ENCODE measurements at regions not wholly inside any gene's neighbourhood (a gene's known extent, or its start where the extent isn't known, plus 50 kb on each side); places are given as distances from the start of the nearest gene placed in this dataset.

GRCh38 chr13:72165276-72165675 is 298.3 kb upstream of the DACH1 start:
- DNase-seq (ENCODE audit: low read depth): no peak

- DNase-seq (ENCODE audit: low read depth): no peak
Measured at GRCh38 chr13:72164811-72165210, 297.8 kb upstream of the DACH1 start.

GRCh38 chr13:72163678-72164077 is 296.7 kb upstream of the DACH1 start:
- no peak for DNase-seq (ENCODE audit: low read depth)

GRCh38 chr13:72160977-72161376 is 294.0 kb upstream of the DACH1 start:
- no peak for DNase-seq (ENCODE audit: low read depth)

- DNase-seq (ENCODE audit: low read depth): no peak
Measured at GRCh38 chr13:72156760-72157159, 289.8 kb upstream of the DACH1 start.

- no peak for DNase-seq (ENCODE audit: low read depth)
Measured at GRCh38 chr13:72153272-72153671, 286.3 kb upstream of the DACH1 start.

- peak; percentile 79 for DNase-seq (ENCODE audit: low read depth)
Measured at GRCh38 chr13:72151241-72151640, 284.2 kb upstream of the DACH1 start.

- no peak for DNase-seq (ENCODE audit: low read depth)
Measured at GRCh38 chr13:72150502-72150901, 283.5 kb upstream of the DACH1 start.

- no peak for DNase-seq (ENCODE audit: low read depth)
Measured at GRCh38 chr13:72149701-72150100, 282.7 kb upstream of the DACH1 start.

- DNase-seq (ENCODE audit: low read depth): no peak
Measured at GRCh38 chr13:72146816-72147215, 279.8 kb upstream of the DACH1 start.

- DNase-seq (ENCODE audit: low read depth): no peak
Measured at GRCh38 chr13:72145383-72145782, 278.4 kb upstream of the DACH1 start.

GRCh38 chr13:72144636-72145035 is 277.6 kb upstream of the DACH1 start:
- no peak for DNase-seq (ENCODE audit: low read depth)

GRCh38 chr13:72141855-72142519 is 275.0 kb upstream of the DACH1 start:
- no peak for DNase-seq (ENCODE audit: low read depth)

- no peak for DNase-seq (ENCODE audit: low read depth)
Measured at GRCh38 chr13:72139192-72139591, 272.2 kb upstream of the DACH1 start.

- no peak for DNase-seq (ENCODE audit: low read depth)
Measured at GRCh38 chr13:72132075-72132474, 265.1 kb upstream of the DACH1 start.

- no peak for DNase-seq (ENCODE audit: low read depth)
Measured at GRCh38 chr13:72129117-72129516, 262.1 kb upstream of the DACH1 start.

- no peak for DNase-seq (ENCODE audit: low read depth)
Measured at GRCh38 chr13:72127031-72127430, 260.0 kb upstream of the DACH1 start.

- DNase-seq (ENCODE audit: low read depth): no peak
Measured at GRCh38 chr13:72126424-72126823, 259.4 kb upstream of the DACH1 start.

- DNase-seq (ENCODE audit: low read depth): no peak
Measured at GRCh38 chr13:72125561-72125960, 258.6 kb upstream of the DACH1 start.

- DNase-seq (ENCODE audit: low read depth): no peak
Measured at GRCh38 chr13:72122661-72123255, 255.8 kb upstream of the DACH1 start.

- no peak for DNase-seq (ENCODE audit: low read depth)
Measured at GRCh38 chr13:72121466-72121865, 254.5 kb upstream of the DACH1 start.

GRCh38 chr13:72120632-72121031 is 253.6 kb upstream of the DACH1 start:
- DNase-seq (ENCODE audit: low read depth): no peak

GRCh38 chr13:72113931-72114330 is 246.9 kb upstream of the DACH1 start:
- no peak for DNase-seq (ENCODE audit: low read depth)

GRCh38 chr13:72113076-72113475 is 246.1 kb upstream of the DACH1 start:
- no peak for DNase-seq (ENCODE audit: low read depth)

Measured in non-pigmented ciliary epithelial cell (primary cell).